Heart left ventricle (tissue), 16 donors: ENCODE measurements at regions not wholly inside any gene's neighbourhood (a gene's known extent, or its start where the extent isn't known, plus 50 kb on each side); places are given as distances from the start of the nearest gene placed in this dataset.
A peak's percentile ranks its signal among the peaks of the same experiment; 100 is the strongest.

Experiments
- ATAC-seq, 4 donors: fragments of 200-7000 bp; cut with Tn5 transposase; one replicate each; pipeline ENCODE4 v1.9.1; 2020 to 2022; ENCODE audit warnings: moderate library complexity in 4 of 4, mild to moderate bottlenecking in 3 of 4, moderate number of reproducible peaks in 1 of 4
- DNase-seq, 5 donors: peaks; one replicate each; pipeline ENCODE4 v3.0.0-alpha.2; 2020
- H3K27ac ChIP-seq, 12 donors: fragments of 200-600 bp; sonication (generic) in 4 of 12; one replicate each; pipeline versions ENCODE4 v1.5.0 to v1.8.0; 2016 to 2022; ENCODE audit warnings: mild to moderate bottlenecking in 2 of 12
- H3K27me3 ChIP-seq, 9 donors: fragments of 200-600 bp; sonication (generic) in 2 of 9; one replicate each; pipeline versions ENCODE4 v1.5.1 to v1.8.0; 2016 to 2022; ENCODE audit warnings: mild to moderate bottlenecking in 3 of 9
- H3K36me3 ChIP-seq, 9 donors: fragments of 200-600 bp; sonication (generic) in 2 of 9; one replicate each; pipeline versions ENCODE4 v1.5.0 to v1.8.0; 2018 to 2022; ENCODE audit warnings: mild to moderate bottlenecking in 2 of 9
- H3K4me1 ChIP-seq, 12 donors: fragments of 200-600 bp; sonication (generic) in 4 of 12; one replicate each; pipeline versions ENCODE4 v1.5.0 to v1.8.0; 2016 to 2022; ENCODE audit warnings: mild to moderate bottlenecking in 3 of 12
- H3K4me3 ChIP-seq, 12 donors: fragments of 200-600 bp; sonication (generic) in 4 of 12; one replicate each; pipeline versions ENCODE4 v1.5.0 to v1.8.0; 2017 to 2022; ENCODE audit warnings: mild to moderate bottlenecking in 9 of 12, moderate library complexity in 4 of 12
- H3K9me3 ChIP-seq, 12 donors: fragments of 200-600 bp; sonication (generic) in 4 of 12; one replicate each; pipeline versions ENCODE4 v1.5.0 to v1.8.0; 2016 to 2022; ENCODE audit warnings: mild to moderate bottlenecking in 1 of 12
- CTCF ChIP-seq, 12 donors: fragments of 200-600 bp; sonication (generic) in 4 of 12; IDR thresholded peaks; one replicate each; pipeline versions ENCODE4 v1.5.0 to v1.8.0; 2018 to 2022; ENCODE audit warnings: antibody characterized with exemption in 12 of 12, mild to moderate bottlenecking in 5 of 12
- POLR2A ChIP-seq, 2 donors: fragments of 450-650 bp; IDR thresholded peaks; one replicate each; pipeline ENCODE4 v1.6.1; 2017; ENCODE audit warnings: antibody characterized with exemption in 2 of 2, mild to moderate bottlenecking in 2 of 2, moderate library complexity in 2 of 2
- WGBS, 4 donors: extraction: QIAGEN DNeasy Blood & Tissue Kit in 2 of 4; methylation state at CpG; one replicate each; pipeline versions ENCODE4 v1.1.5 to v1.1.7; 2013 to 2018; 5-methylcytosine and 5-hydroxymethylcytosine counted together
- intact Hi-C, 10 donors: fragments of 100-400 bp; cut with DNase I; formaldehyde crosslinking; loops; one replicate each; pipeline versions ENCODE4 v1.11.1 to v1.14.2; 2022
- donor health status: ischemic (EF 13 %, LVEDD 7.1; RV severe dilation, severe dysfunction).
- donor health status: healthy with polysubstance abuse.
- donor health status: DM: no; HTN: yes; CAD: no.
- donor health status: DM: no; HTN: no; CAD: no.
- donor health status: ischemic (EF 25% LVEDD 6.9; RV normal size, moderate dysfunction).
- donor health status: ischemic (EF 25% LVEDD 5.7; RV mildly dilated, moderate dysfunction).
- donor health status: healthy.
- donor health status: DM: yes; HTN: yes; CAD: no.
- donor health status: ischemic (EF 35%, LVEDD 5.7; RV mildly dilated, moderate dysfunction).
- donor health status: nonischemic (EF 11% LVEDD 7.7; RV severe dilation, severe dysfunction).
- donor health status: DM: yes; HTN: yes; CAD: no.
- donor health status: PGD.
- donor health status: ischemic (EF 29% LVEDD 5.4; RV normal size, mild dysfunction).
- donor health status: nonischemic (EF 23%, LVEDD 6.1; RV moderate dilation, normal function).

- intact Hi-C loops: loop anchor here in 1 of 10 donors (10.0 kb wide), 1 partner anchor 220 kb away; no protein-coding TSS in a partner anchor
- TF ChIP-seq CTCF (IDR thresholded peaks at IDR 0.05) (no peak), POLR2A (IDR thresholded peaks at IDR 0.05) (no peak)
- Histone ChIP-seq H3K27me3 (no peaks in the 10 kb centered on the region), H3K36me3 (no peaks in the 10 kb centered on the region), H3K9me3 (no peaks in the 10 kb centered on the region), H3K27ac (peak overlapping the region; percentile 24 to 89 (median 68)), H3K4me1 (peaks cover 0 to 33% (median 6%) of the 10 kb centered on the region in 12 donors), H3K4me3 (no peak overlapping the region)
- ATAC-seq: peak; percentile 54 to 90 (median 88)
- peak in 4 of 5 donors; percentile 59 to 77 (median 67) for DNase-seq
- 58 to 67% (median 62%) methylated on average over 8 of the region's 8 CpGs for WGBS, 4 donors
Observed at GRCh38 chr7:25624833-25625232, 396.5 kb upstream of the NPVF start.

- 45 to 54% (median 52%) methylated on average over 5 of the region's 5 CpGs for WGBS, 4 donors
- Histone ChIP-seq H3K9me3 (no peaks in the 10 kb centered on the region), H3K4me1 (peaks cover 0 to 27% (median 5%) of the 10 kb centered on the region in 12 donors), H3K27me3 (no peaks in the 10 kb centered on the region), H3K27ac (peak overlapping the region; percentile 24 to 89 (median 68)), H3K4me3 (no peak overlapping the region), H3K36me3 (no peaks in the 10 kb centered on the region)
- peak in 1 of 5 donors; percentile 22 for DNase-seq
- ATAC-seq: no peak
- TF ChIP-seq POLR2A (IDR thresholded peaks at IDR 0.05) (no peak), CTCF (IDR thresholded peaks at IDR 0.05) (no peak)
- intact Hi-C loops: loop anchor here in 1 of 10 donors (10.0 kb wide), 1 partner anchor 219 kb away; no protein-coding TSS in a partner anchor
Observed at GRCh38 chr7:25625306-25625992, 397.2 kb upstream of the NPVF start.

- peaks cover 0 to 24% (median 0%) of the 10 kb centered on the region in 12 donors for H3K4me1 ChIP-seq
- no peak overlapping the region for H3K4me3 ChIP-seq
- TF ChIP-seq CTCF (IDR thresholded peaks at IDR 0.05) (no peak), POLR2A (IDR thresholded peaks at IDR 0.05) (no peak)
- ATAC-seq (no peak), DNase-seq (no peak)
- H3K27ac ChIP-seq: peak overlapping the region in 6 of 12 donors; percentile 3 to 78 (median 58)
- no peaks in the 10 kb centered on the region for H3K27me3 ChIP-seq
- intact Hi-C loops: loop anchor here in 1 of 10 donors (10.0 kb wide), 1 partner anchor 218 kb away; no protein-coding TSS in a partner anchor
- 66 to 76% (median 69%) methylated on average over 4 of the region's 4 CpGs for WGBS, 4 donors
- no peaks in the 10 kb centered on the region for H3K9me3 ChIP-seq
- H3K36me3 ChIP-seq: no peaks in the 10 kb centered on the region
Observed at GRCh38 chr7:25626451-25627131, 398.3 kb upstream of the NPVF start.

- intact Hi-C loops: loop anchor here in 1 of 10 donors (10.0 kb wide), 1 partner anchor 216 kb away; no protein-coding TSS in a partner anchor
- no peaks in the 10 kb centered on the region for H3K36me3 ChIP-seq
- ATAC-seq (no peak), DNase-seq (no peak)
- TF ChIP-seq POLR2A (IDR thresholded peaks at IDR 0.05) (no peak), CTCF (IDR thresholded peaks at IDR 0.05) (no peak)
- no peak overlapping the region for H3K27ac ChIP-seq
- no peaks in the 10 kb centered on the region for H3K9me3 ChIP-seq
- WGBS, 4 donors: 48 to 79% (median 70%) methylated on average over 3 of the region's 3 CpGs
- no peaks in the 10 kb centered on the region for H3K27me3 ChIP-seq
- H3K4me1 ChIP-seq: peaks cover 0 to 24% (median 0%) of the 10 kb centered on the region in 12 donors
- no peak overlapping the region for H3K4me3 ChIP-seq
Observed at GRCh38 chr7:25628446-25628845, 400.2 kb upstream of the NPVF start.
